Cardiac muscle cell (in vitro differentiated cells and primary cell): ENCODE measurements at regions not wholly inside any gene's neighbourhood (a gene's known extent, or its start where the extent isn't known, plus 50 kb on each side); places are given as distances from the start of the nearest gene placed in this dataset.
A peak's percentile ranks its signal among the peaks of the same experiment; 100 is the strongest.

Experiments used
- DNase-seq, 2 donors: peaks; one replicate each; pipeline versions ENCODE4 v3.0.0 to v3.0.0-alpha.2; 2010 to 2017; ENCODE audit warnings: low read depth in 1 of 2, low spot score in 1 of 2
- H3K27ac ChIP-seq: fragments of 200-600 bp; sonication (generic); 2 replicates; pipeline ENCODE4 v1.5.1; 2016
- H3K27me3 ChIP-seq: fragments of 200-600 bp; sonication (generic); 2 replicates; pipeline ENCODE4 v1.6.0; 2016; ENCODE audit warnings: control low read depth
- H3K36me3 ChIP-seq: fragments of 200-600 bp; sonication (generic); 2 replicates; pipeline ENCODE4 v1.5.1; 2016; ENCODE audit warnings: control low read depth
- H3K4me1 ChIP-seq: fragments of 200-600 bp; sonication (generic); 2 replicates; pipeline ENCODE4 v1.8.1; 2017; ENCODE audit warnings: low read depth, mild to moderate bottlenecking, mixed run types
- H3K4me3 ChIP-seq: fragments of 200-600 bp; sonication (generic); 2 replicates; pipeline ENCODE4 v1.5.1; 2016; ENCODE audit warnings: mild to moderate bottlenecking
- H3K9me3 ChIP-seq: fragments of 200-600 bp; sonication (generic); 2 replicates; pipeline ENCODE4 v1.5.1; 2017; ENCODE audit warnings: low read depth, mild to moderate bottlenecking, control low read depth
- CTCF ChIP-seq: IDR thresholded peaks from 2 replicates; pipeline ENCODE4 v1.5.1; 2012; ENCODE audit warnings: low read depth, mild to moderate bottlenecking, low read length

GRCh38 chr11:28472904-28473303 is 364.7 kb downstream of the METTL15 start:
- Histone ChIP-seq H3K4me1 (peaks cover 11% of the 10 kb centered on the region), H3K36me3 (no peaks in the 10 kb centered on the region), H3K27me3 (no peaks in the 10 kb centered on the region), H3K9me3 (no peaks in the 10 kb centered on the region), H3K4me3 (no peak overlapping the region), H3K27ac (no peak overlapping the region)
- no peak for DNase-seq
- no peak for TF ChIP-seq CTCF

DNA sequence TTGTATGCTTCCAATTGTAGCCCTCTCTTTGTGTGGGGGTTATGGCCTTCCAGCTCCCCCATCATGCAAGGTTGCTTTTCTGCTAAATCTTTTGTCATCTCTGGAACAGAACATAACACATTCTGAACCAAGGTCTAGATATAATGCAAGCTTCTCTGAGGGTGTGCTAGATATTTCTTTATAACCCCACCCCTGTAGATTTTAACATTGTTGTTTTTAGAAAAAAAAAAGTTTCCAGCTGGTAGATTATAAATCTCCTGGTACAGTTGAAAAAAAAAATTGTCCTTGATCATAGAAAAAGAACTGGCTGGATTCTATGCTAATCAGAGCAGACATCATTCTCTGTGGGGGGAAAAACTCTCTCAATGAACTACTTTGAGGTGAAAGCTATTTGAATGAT is 363.3 kb downstream of the METTL15 start:
- Histone ChIP-seq H3K27me3 (no peaks in the 10 kb centered on the region), H3K27ac (no peak overlapping the region)
- no peak for TF ChIP-seq CTCF

GRCh38 chr11:28470180-28470579 is 362.0 kb downstream of the METTL15 start:
- Histone ChIP-seq H3K4me3 (no peak overlapping the region), H3K9me3 (no peaks in the 10 kb centered on the region), H3K27ac (no peak overlapping the region), H3K4me1 (no peaks in the 10 kb centered on the region), H3K36me3 (no peaks in the 10 kb centered on the region), H3K27me3 (no peaks in the 10 kb centered on the region)
- TF ChIP-seq CTCF, result no peak
- DNase-seq, result no peak

More for the DNA sequence above, 363.3 kb downstream of the METTL15 start:
- DNase-seq, result no peak
- no peaks in the 10 kb centered on the region for H3K9me3 ChIP-seq
- H3K4me3 ChIP-seq, result no peak overlapping the region
- H3K4me1 ChIP-seq, result peaks cover 11% of the 10 kb centered on the region
- H3K36me3 ChIP-seq, result no peaks in the 10 kb centered on the region

DNA sequence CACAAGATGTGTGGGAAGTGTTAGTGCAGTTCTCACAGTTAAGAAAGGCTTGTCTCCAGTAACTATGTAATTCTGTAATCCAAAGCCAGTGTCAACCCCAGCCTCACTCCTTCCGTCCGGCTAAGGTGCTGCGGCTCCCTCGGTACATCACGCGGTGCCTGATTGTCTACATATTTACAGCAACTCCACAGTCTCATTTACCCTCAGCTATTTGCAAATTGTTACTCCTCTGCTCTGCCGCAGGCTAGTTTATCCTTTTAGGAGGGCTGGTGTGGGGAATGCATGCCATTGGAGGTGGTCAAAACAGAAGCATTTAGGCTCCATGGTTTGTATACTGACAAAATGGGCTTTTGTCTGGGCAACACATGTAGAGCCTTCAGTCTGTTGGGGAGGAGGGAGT is 358.3 kb downstream of the METTL15 start:
- Histone ChIP-seq H3K36me3 (no peaks in the 10 kb centered on the region), H3K27ac (no peak overlapping the region), H3K9me3 (no peaks in the 10 kb centered on the region), H3K4me3 (no peak overlapping the region), H3K4me1 (no peaks in the 10 kb centered on the region), H3K27me3 (no peaks in the 10 kb centered on the region)
- TF ChIP-seq CTCF, result no peak
- DNase-seq, result no peak

DNA sequence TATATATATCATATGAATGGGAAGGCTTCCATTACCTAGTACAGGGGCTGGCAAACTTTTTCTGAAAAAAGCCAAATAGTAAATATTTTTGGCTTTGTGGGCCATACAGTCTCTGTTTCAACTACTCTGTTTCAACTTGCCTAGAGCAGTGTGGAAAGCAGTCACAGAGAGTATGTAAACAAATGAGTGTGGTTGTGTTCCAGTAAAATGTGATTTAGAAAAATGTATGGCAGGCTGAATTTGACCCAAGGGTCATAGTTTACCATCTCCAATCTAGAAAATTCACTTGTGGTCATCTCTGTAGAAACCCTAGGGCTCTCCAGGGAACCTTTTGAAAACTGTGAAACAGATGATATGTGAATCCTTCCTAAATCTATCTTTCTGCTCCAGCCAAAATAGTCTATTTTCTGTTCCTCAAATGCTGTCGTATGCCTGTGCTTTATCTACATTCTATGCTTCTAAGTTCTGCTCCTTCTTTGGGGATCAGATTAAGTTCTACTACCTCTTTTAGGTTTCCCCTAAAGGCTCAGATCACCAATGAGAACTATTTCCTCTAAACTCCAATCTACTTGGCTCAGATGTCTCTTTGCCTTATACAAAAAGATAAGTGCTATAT is 356.2 kb downstream of the METTL15 start:
- peak in 1 of 2 donors; percentile 58 for DNase-seq
- no peak for TF ChIP-seq CTCF
- Histone ChIP-seq H3K27ac (no peak overlapping the region), H3K4me1 (no peaks in the 10 kb centered on the region), H3K9me3 (no peaks in the 10 kb centered on the region), H3K4me3 (no peak overlapping the region), H3K36me3 (no peaks in the 10 kb centered on the region), H3K27me3 (no peaks in the 10 kb centered on the region)

GRCh38 chr11:28463826-28464225 is 355.6 kb downstream of the METTL15 start:
- no peaks in the 10 kb centered on the region for H3K36me3 ChIP-seq
- no peaks in the 10 kb centered on the region for H3K9me3 ChIP-seq
- no peak for DNase-seq
- H3K27ac ChIP-seq, result no peak overlapping the region
- no peak overlapping the region for H3K4me3 ChIP-seq
- no peaks in the 10 kb centered on the region for H3K4me1 ChIP-seq
- TF ChIP-seq CTCF, result no peak
- H3K27me3 ChIP-seq, result no peaks in the 10 kb centered on the region
